ENCODE measurements at regions not wholly inside any gene's neighbourhood (a gene's known extent, or its start where the extent isn't known, plus 50 kb on each side); places are given as distances from the start of the nearest gene placed in this dataset.

DNA sequence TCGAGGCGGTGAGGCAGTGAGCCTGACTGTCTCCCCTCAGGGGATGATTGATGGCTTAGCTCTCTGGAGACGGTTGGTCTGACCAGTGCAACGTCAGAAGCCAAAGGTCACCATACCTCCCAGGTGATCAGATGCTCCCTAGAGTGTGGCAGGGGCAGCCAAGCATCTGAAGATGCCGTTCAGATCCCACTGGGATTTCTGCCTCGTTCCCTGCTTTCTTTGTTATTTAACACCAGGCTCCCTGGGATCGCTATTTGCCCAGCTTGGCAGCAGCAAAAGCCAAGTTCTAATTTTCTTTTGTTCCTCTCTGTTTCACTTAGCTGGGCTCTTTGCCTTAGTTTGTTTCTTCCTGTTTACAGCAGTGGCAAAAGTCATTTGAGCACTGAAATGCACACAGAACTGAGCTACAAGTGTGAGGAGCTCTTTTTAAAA lies 53.5 kb upstream of the SVIL start:
- intact Hi-C loops (cut with micrococcal nuclease; ENCODE audit: unreplicated experiment), result no loop called here
- no peaks in the 10 kb centered on the region for H3K27me3 Mint-ChIP-seq (ENCODE audit: insufficient read depth, unreplicated experiment)
- TF ChIP-seq, protein P1, sequence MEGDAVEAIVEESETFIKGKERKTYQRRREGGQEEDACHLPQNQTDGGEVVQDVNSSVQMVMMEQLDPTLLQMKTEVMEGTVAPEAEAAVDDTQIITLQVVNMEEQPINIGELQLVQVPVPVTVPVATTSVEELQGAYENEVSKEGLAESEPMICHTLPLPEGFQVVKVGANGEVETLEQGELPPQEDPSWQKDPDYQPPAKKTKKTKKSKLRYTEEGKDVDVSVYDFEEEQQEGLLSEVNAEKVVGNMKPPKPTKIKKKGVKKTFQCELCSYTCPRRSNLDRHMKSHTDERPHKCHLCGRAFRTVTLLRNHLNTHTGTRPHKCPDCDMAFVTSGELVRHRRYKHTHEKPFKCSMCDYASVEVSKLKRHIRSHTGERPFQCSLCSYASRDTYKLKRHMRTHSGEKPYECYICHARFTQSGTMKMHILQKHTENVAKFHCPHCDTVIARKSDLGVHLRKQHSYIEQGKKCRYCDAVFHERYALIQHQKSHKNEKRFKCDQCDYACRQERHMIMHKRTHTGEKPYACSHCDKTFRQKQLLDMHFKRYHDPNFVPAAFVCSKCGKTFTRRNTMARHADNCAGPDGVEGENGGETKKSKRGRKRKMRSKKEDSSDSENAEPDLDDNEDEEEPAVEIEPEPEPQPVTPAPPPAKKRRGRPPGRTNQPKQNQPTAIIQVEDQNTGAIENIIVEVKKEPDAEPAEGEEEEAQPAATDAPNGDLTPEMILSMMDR (IDR thresholded peaks at IDR 0.05; ENCODE audit: insufficient read depth in 1 of 2, low read depth in 1 of 2, low read length in 1 of 2, severe bottlenecking in 1 of 2, unreplicated experiment in 1 of 2), result no peak
- Histone ChIP-seq H3K4me1 (peaks cover 15% of the 10 kb centered on the region), H3K4me3 (ENCODE audit: low read depth, low read length) (no peak overlapping the region), H3K36me3 (ENCODE audit: control insufficient read depth, insufficient read depth, low read length) (peaks cover 2% of the 10 kb centered on the region; the same call in 1 of the 2 replicates), H3K9me3 (no peaks in the 10 kb centered on the region), H3K27me3 (replicated peaks; ENCODE audit: control insufficient read depth, insufficient read depth, low read length) (no peaks in the 10 kb centered on the region)
- ChIA-PET CTCF (interaction anchor here (1.4 kb wide), 1 partner anchor 153 kb away, joined by 3 read pairs; no protein-coding TSS in a partner anchor), POLR2A (interaction anchor here (0.6 kb wide), 1 partner anchor 318 kb away, joined by 3 read pairs; no protein-coding TSS in a partner anchor)
- BruUV-seq (replicated peaks), result no TSS peak
- peaks cover 26% of the 10 kb centered on the region for H3K4me1 Mint-ChIP-seq (ENCODE audit: low read depth, unreplicated experiment)
- H3K36me3 Mint-ChIP-seq (ENCODE audit: insufficient read depth, unreplicated experiment), result peaks cover 19% of the 10 kb centered on the region
- no peak overlapping the region for H3K4me3 Mint-ChIP-seq (ENCODE audit: unreplicated experiment)
- H3K27ac Mint-ChIP-seq (ENCODE audit: unreplicated experiment), result peak overlapping the region; percentile 44
- DNase-seq, result peak; percentile 79 to 84
- no peaks in the 10 kb centered on the region for H3K9me3 Mint-ChIP-seq (ENCODE audit: unreplicated experiment)

DNA sequence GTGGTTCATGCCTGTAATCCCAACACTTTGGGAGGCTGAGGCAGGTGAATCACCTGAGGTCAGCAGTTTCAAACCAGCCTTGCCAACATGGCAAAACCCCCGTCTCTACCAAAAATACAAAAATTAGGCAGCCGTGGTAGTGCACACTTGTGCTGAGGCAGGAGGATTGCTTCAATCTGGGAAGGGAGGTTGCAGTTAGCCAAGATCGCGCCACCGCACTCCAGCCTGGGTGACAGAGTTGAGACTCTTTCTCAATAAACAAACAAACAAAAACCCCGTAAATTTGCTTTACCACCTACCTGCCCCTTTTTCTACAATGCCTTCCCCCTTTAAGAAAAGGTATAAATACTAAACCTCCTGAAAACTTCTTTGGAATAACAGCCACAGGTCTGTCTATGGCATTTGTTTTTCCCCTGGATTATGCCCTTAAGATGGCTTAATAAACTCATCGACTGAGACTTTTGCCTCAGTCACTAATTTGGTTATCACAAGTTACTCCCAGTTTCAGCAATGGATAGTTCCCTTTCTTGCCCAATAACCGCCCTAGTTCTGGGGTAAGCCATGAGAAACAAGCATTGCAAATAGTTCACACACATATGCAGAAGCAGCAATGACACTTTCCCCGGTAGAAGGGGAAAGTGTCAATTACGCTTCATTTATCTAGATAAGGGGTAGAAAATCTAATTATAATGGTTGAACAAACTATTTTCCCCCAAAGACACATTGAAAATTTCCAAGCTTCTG lies 52.8 kb upstream of the SVIL start:
- peaks cover 22% of the 10 kb centered on the region for H3K36me3 Mint-ChIP-seq (ENCODE audit: insufficient read depth, unreplicated experiment)
- TF ChIP-seq, protein P1 (IDR thresholded peaks at IDR 0.05; ENCODE audit: insufficient read depth in 1 of 2, low read depth in 1 of 2, low read length in 1 of 2, severe bottlenecking in 1 of 2, unreplicated experiment in 1 of 2), result no peak
- CTCF ChIA-PET, result interaction anchor here (1.4 kb wide), 1 partner anchor 152 kb away, joined by 3 read pairs; no protein-coding TSS in a partner anchor
- peaks cover 26% of the 10 kb centered on the region for H3K4me1 Mint-ChIP-seq (ENCODE audit: low read depth, unreplicated experiment)
- intact Hi-C loops (cut with micrococcal nuclease; ENCODE audit: unreplicated experiment), result no loop called here
- no peak for DNase-seq
- no peaks in the 10 kb centered on the region for H3K9me3 Mint-ChIP-seq (ENCODE audit: unreplicated experiment)
- no peak overlapping the region for H3K4me3 Mint-ChIP-seq (ENCODE audit: unreplicated experiment)
- peaks cover 15% of the 10 kb centered on the region for H3K4me1 ChIP-seq
- H3K27me3 ChIP-seq (replicated peaks; ENCODE audit: control insufficient read depth, insufficient read depth, low read length), result no peaks in the 10 kb centered on the region
- no peaks in the 10 kb centered on the region for H3K9me3 ChIP-seq
- no TSS peak for BruUV-seq (replicated peaks)
- H3K36me3 ChIP-seq (ENCODE audit: control insufficient read depth, insufficient read depth, low read length), result peaks cover 2% of the 10 kb centered on the region; the same call in 1 of the 2 replicates
- H3K4me3 ChIP-seq (ENCODE audit: low read depth, low read length), result no peak overlapping the region
- POLR2A ChIA-PET, result interaction anchor here (0.6 kb wide), 1 partner anchor 318 kb away, joined by 3 read pairs; no protein-coding TSS in a partner anchor
- H3K27me3 Mint-ChIP-seq (ENCODE audit: insufficient read depth, unreplicated experiment), result no peaks in the 10 kb centered on the region
- H3K27ac Mint-ChIP-seq (ENCODE audit: unreplicated experiment), result peak overlapping the region; percentile 44

DNA sequence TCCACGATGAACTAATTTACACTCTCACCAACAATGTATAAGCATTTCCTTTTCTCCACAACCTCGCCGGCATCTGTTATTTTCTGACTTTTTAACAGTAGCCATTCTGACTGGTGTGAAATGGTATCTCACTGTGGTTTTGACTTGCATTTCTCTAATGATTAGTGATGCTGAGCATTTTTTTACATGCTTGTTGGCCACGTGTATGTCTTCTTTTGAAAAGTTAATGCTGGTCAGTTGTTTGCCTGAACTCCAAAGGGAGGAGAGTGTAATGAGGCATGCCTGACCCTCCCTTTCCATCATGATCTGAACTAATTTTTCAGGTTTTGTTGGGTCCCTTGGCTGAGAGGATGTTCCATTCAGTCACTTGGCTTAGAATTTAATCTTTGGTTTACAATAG lies 50.7 kb upstream of the SVIL start:
- ChIA-PET POLR2A (no interaction called here), CTCF (no interaction called here)
- Histone ChIP-seq H3K27me3 (replicated peaks; ENCODE audit: control insufficient read depth, insufficient read depth, low read length) (no peaks in the 10 kb centered on the region), H3K36me3 (ENCODE audit: control insufficient read depth, insufficient read depth, low read length) (peaks cover 2% of the 10 kb centered on the region; the same call in 1 of the 2 replicates), H3K4me1 (peaks cover 10% of the 10 kb centered on the region), H3K9me3 (no peaks in the 10 kb centered on the region), H3K4me3 (ENCODE audit: low read depth, low read length) (no peak overlapping the region)
- TF ChIP-seq, protein P1 (IDR thresholded peaks at IDR 0.05; ENCODE audit: insufficient read depth in 1 of 2, low read depth in 1 of 2, low read length in 1 of 2, severe bottlenecking in 1 of 2, unreplicated experiment in 1 of 2), result no peak
- no peaks in the 10 kb centered on the region for H3K9me3 Mint-ChIP-seq (ENCODE audit: unreplicated experiment)
- intact Hi-C loops (cut with micrococcal nuclease; ENCODE audit: unreplicated experiment), result no loop called here
- H3K4me1 Mint-ChIP-seq (ENCODE audit: low read depth, unreplicated experiment), result peaks cover 15% of the 10 kb centered on the region
- no peak overlapping the region for H3K4me3 Mint-ChIP-seq (ENCODE audit: unreplicated experiment)
- DNase-seq, result no peak
- no peak overlapping the region for H3K27ac Mint-ChIP-seq (ENCODE audit: unreplicated experiment)
- no peaks in the 10 kb centered on the region for H3K27me3 Mint-ChIP-seq (ENCODE audit: insufficient read depth, unreplicated experiment)
- peaks cover 33% of the 10 kb centered on the region for H3K36me3 Mint-ChIP-seq (ENCODE audit: insufficient read depth, unreplicated experiment)
- BruUV-seq (replicated peaks), result no TSS peak

Data from Caco-2 (cell line).